IMR-90 (cell line): ENCODE measurements at regions not wholly inside any gene's neighbourhood (a gene's known extent, or its start where the extent isn't known, plus 50 kb on each side); places are given as distances from the start of the nearest gene placed in this dataset.

Source experiments
- ATAC-seq: fragments of 200-7000 bp; cut with Tn5 transposase; 2 replicates; pipeline ENCODE4 v1.9.1; 2020; ENCODE audit warnings: low read depth, mild to moderate bottlenecking, moderate library complexity
- BruUV-seq: library from RNA; stranded (reverse); fragments of 400-500 nt; replicated peaks from 2 replicates; lab custom pipeline; 2021; lab: Mats Ljungman, UMichigan
- CTCF ChIA-PET: fragments of 300-600 bp; formaldehyde crosslinking; extraction: SDS; loops from one replicate; lab custom pipeline; 2021; ENCODE audit warnings: antibody characterized with exemption; lab: Yijun Ruan, JAX
- POLR2A ChIA-PET: fragments of 300-600 bp; sonication (Branson Sonifier 250); formaldehyde crosslinking; loops from one replicate; lab custom pipeline; 2022; ENCODE audit warnings: antibody characterized with exemption; ENCODE audit not compliant: unreplicated experiment; lab: Charles Lee
- DNase-seq: peaks from one replicate; pipeline ENCODE4 v3.0.0; 2013
- H2AFZ ChIP-seq: replicated peaks from 2 replicates; pipeline ENCODE3; 2013; ENCODE audit warnings: low read length, mild to moderate bottlenecking; ENCODE audit not compliant: poor library complexity
- H2AK5ac ChIP-seq: 2 replicates; pipeline ENCODE4 v1.6.1; 2013; ENCODE audit warnings: low read depth, low read length, inconsistent platforms
- H2AK9ac ChIP-seq: replicated peaks from 2 replicates; pipeline ENCODE3; 2013; ENCODE audit warnings: mild to moderate bottlenecking, low read depth, low read length, moderate library complexity; ENCODE audit not compliant: poor library complexity
- H2BK120ac ChIP-seq: 2 replicates; pipeline ENCODE4 v1.6.1; 2013; ENCODE audit warnings: low read depth, low read length, inconsistent platforms
- H2BK15ac ChIP-seq: 3 replicates; pipeline ENCODE4 v1.6.1; 2013; ENCODE audit warnings: low read depth, low read length, inconsistent platforms
- H2BK20ac ChIP-seq: 2 replicates; pipeline ENCODE4 v1.6.1; 2013; ENCODE audit warnings: low read depth, mild to moderate bottlenecking, inconsistent platforms, low read length, moderate library complexity
- H2BK5ac ChIP-seq: 2 replicates; pipeline ENCODE4 v1.6.1; 2013; ENCODE audit warnings: mild to moderate bottlenecking, low read depth, low read length, inconsistent platforms; ENCODE audit not compliant: poor library complexity, severe bottlenecking
- H3K14ac ChIP-seq: replicated peaks from 2 replicates; pipeline ENCODE4 v1.6.1; 2013; ENCODE audit warnings: low read depth, low read length, inconsistent platforms
- H3K18ac ChIP-seq: 2 replicates; pipeline ENCODE4 v1.6.1; 2013; ENCODE audit warnings: low read depth, low read length, control low read depth
- H3K23ac ChIP-seq: 2 replicates; pipeline ENCODE4 v1.6.1; 2013; ENCODE audit warnings: low read depth, low read length, inconsistent platforms
- H3K27ac ChIP-seq: 2 replicates; pipeline ENCODE4 v1.5.1; 2013; ENCODE audit warnings: mild to moderate bottlenecking, control low read depth, low read length; ENCODE audit not compliant: insufficient read depth
- H3K27me3 ChIP-seq: 2 replicates; pipeline ENCODE4 v1.6.1; 2013; ENCODE audit warnings: low read length; ENCODE audit not compliant: control insufficient read depth, insufficient read depth
- H3K36me3 ChIP-seq: 2 replicates; pipeline ENCODE4 v1.6.1; 2013; ENCODE audit warnings: low read length, mixed read lengths; ENCODE audit not compliant: control insufficient read depth, insufficient read depth
- H3K4ac ChIP-seq: 2 replicates; pipeline ENCODE4 v1.6.1; 2013; ENCODE audit warnings: low read depth, low read length, inconsistent platforms
- H3K4me1 ChIP-seq: 2 replicates; pipeline ENCODE4 v1.6.1; 2013; ENCODE audit warnings: low read length, mixed read lengths; ENCODE audit not compliant: control insufficient read depth, insufficient read depth
- H3K4me2 ChIP-seq: 2 replicates; pipeline ENCODE4 v1.6.1; 2013; ENCODE audit warnings: low read depth, mild to moderate bottlenecking, control low read depth, low read length, moderate library complexity
- H3K4me3 ChIP-seq: 2 replicates; pipeline ENCODE4 v1.5.1; 2013; ENCODE audit warnings: low read depth, mild to moderate bottlenecking, control low read depth, low read length, moderate library complexity; ENCODE audit not compliant: insufficient read depth
- H3K56ac ChIP-seq: 2 replicates; pipeline ENCODE4 v1.6.1; 2013; ENCODE audit warnings: low read length, inconsistent platforms; ENCODE audit not compliant: insufficient read depth; ENCODE audit errors: extremely low read depth
- H3K79me1 ChIP-seq, 2 experiments: 2 replicates each; pipeline ENCODE4 v1.6.1; 2013; ENCODE audit warnings: low read length in 2 of 2, inconsistent platforms in 1 of 2, low read depth in 1 of 2
- H3K9ac ChIP-seq: 2 replicates; pipeline ENCODE4 v1.6.1; 2013; ENCODE audit warnings: low read depth, low read length, control low read depth
- H3K9me1 ChIP-seq: 2 replicates; pipeline ENCODE4 v1.6.1; 2013; ENCODE audit warnings: low read length, inconsistent platforms; ENCODE audit not compliant: insufficient read depth
- H3K9me3 ChIP-seq: 2 replicates; pipeline ENCODE4 v1.6.1; 2013; ENCODE audit warnings: low read length; ENCODE audit not compliant: control insufficient read depth, insufficient read depth
- H4K20me1 ChIP-seq: 2 replicates; pipeline ENCODE4 v1.6.1; 2013; ENCODE audit warnings: low read length, inconsistent platforms; ENCODE audit not compliant: insufficient read depth
- H4K5ac ChIP-seq: 2 replicates; pipeline ENCODE4 v1.6.1; 2013; ENCODE audit warnings: mild to moderate bottlenecking, low read depth, low read length, control low read depth
- H4K8ac ChIP-seq, 2 experiments: 2 replicates each; pipeline ENCODE4 v1.6.1; 2013; ENCODE audit warnings: low read depth in 2 of 2, low read length in 2 of 2, control low read depth in 1 of 2, inconsistent platforms in 1 of 2
- H4K91ac ChIP-seq: 2 replicates; pipeline ENCODE4 v1.6.1; 2013; ENCODE audit warnings: low read depth, low read length, inconsistent platforms; ENCODE audit not compliant: insufficient read depth
- CEBPB ChIP-seq: IDR thresholded peaks from 2 replicates; pipeline ENCODE4 v1.6.1; 2012; ENCODE audit warnings: low read depth, low read length, improper control_type of control experiment
- ELK1 ChIP-seq: fragments of 150-350 bp; IDR thresholded peaks from 2 replicates; pipeline ENCODE4 v1.6.1; 2016; ENCODE audit warnings: low read depth, mild to moderate bottlenecking, low read length, moderate library complexity, borderline replicate concordance
- POLR2A ChIP-seq: IDR thresholded peaks from 2 replicates; pipeline ENCODE4 v1.6.1; 2012; ENCODE audit warnings: mild to moderate bottlenecking, low read depth, low read length
- WGBS, 2 experiments: methylation state at CpG; one replicate each; pipeline versions ENCODE4 v1.1.5 to v1.1.7; 2013; ENCODE audit warnings: missing lambda C conversion rate in 2 of 2; ENCODE audit not compliant: insufficient read length in 1 of 2; ENCODE audit errors: extremely low coverage in 2 of 2; 5-methylcytosine and 5-hydroxymethylcytosine counted together
- dilution Hi-C: fragments of 300-500 bp; cut with HindIII; formaldehyde crosslinking; loops from one replicate; pipeline ENCODE4 v1.14.3; 2018; ENCODE audit warnings: low sequenced_read_pairs; ENCODE audit not compliant: unreplicated experiment
- in situ Hi-C: fragments of 300-500 bp; cut with MboI; formaldehyde crosslinking; loops from 3 replicates; pipeline ENCODE4 v1.14.3; 2019; ENCODE audit warnings: low sequenced_read_pairs, inconsistent platforms, mixed read lengths
- intact Hi-C: fragments of 100-400 bp; cut with micrococcal nuclease; formaldehyde crosslinking; loops from 2 replicates; pipeline ENCODE4 v1.10.0; 2022

- in situ Hi-C loops = no loop called here
- CTCF ChIA-PET = interaction anchor here (1.6 kb wide), 1 partner anchor 23 kb away, joined by 3 read pairs; no protein-coding TSS in a partner anchor
- no CpG with 5 or more reads among the region's 3 CpGs for WGBS, 2 experiments
- intact Hi-C loops = no loop called here
- Histone ChIP-seq H3K14ac (peak overlapping the region; percentile 82), H2BK120ac (peak overlapping the region; percentile 85), H3K4ac (peak overlapping the region; percentile 69), H3K18ac (peak overlapping the region; percentile 98), H3K9me1 (peaks cover 15% of the 10 kb centered on the region; the same call in 1 of the 2 replicates), H4K20me1 (no peaks in the 10 kb centered on the region; the same call in 1 of the 2 replicates), H3K4me1 (peaks cover 16% of the 10 kb centered on the region), H3K9me3 (no peaks in the 10 kb centered on the region), H3K36me3 (no peaks in the 10 kb centered on the region), H2BK5ac (peak overlapping the region; percentile 91), H3K4me2 (no peak overlapping the region), H3K56ac (no peak overlapping the region), H3K27ac (peak overlapping the region; percentile 96; the same call in 1 of the 2 replicates), H4K5ac (peak overlapping the region; percentile 95), H3K9ac (no peak overlapping the region; the same call in 1 of the 2 replicates), H3K27me3 (no peaks in the 10 kb centered on the region), H2BK15ac (peak overlapping the region; percentile 97; the same call in 2 of the 3 replicates), H3K23ac (peak overlapping the region; percentile 42; the same call in 1 of the 2 replicates), H2AK5ac (peak overlapping the region; percentile 77), H2BK20ac (peak overlapping the region; percentile 87), H2AK9ac (peak overlapping the region; percentile 31), H2AFZ (peak overlapping the region; percentile 5), H4K91ac (peak overlapping the region; percentile 60; the same call in 1 of the 2 replicates), H4K8ac (peak overlapping the region; percentile 1 to 73; a peak in 2 of 4 replicates), H3K79me1 (no peaks in the 10 kb centered on the region), H3K4me3 (no peak overlapping the region)
- ATAC-seq = no peak
- dilution Hi-C loops = no loop called here
- DNase-seq = peak; percentile 14
- no TSS peak for BruUV-seq
- TF ChIP-seq ELK1 (no peak), CEBPB (no peak), POLR2A (no peak)
- POLR2A ChIA-PET = no interaction called here
Observed at GRCh38 chr7:33744293-33745075, 160.9 kb upstream of the BMPER start.
